Tibial artery (tissue), 4 donors: ENCODE measurements at regions not wholly inside any gene's neighbourhood (a gene's known extent, or its start where the extent isn't known, plus 50 kb on each side); places are given as distances from the start of the nearest gene placed in this dataset.

Experiments used
- DNase-seq, 2 donors: peaks; one replicate each; pipeline ENCODE4 v3.0.0-alpha.2; 2019
- H3K27ac ChIP-seq, 2 donors: fragments of 200-600 bp; sonication (generic) in 1 of 2; 1 replicate in 1 of 2; 2 replicates in 1 of 2; pipeline ENCODE4 v1.5.1; 2018 to 2019; ENCODE audit warnings: mild to moderate bottlenecking in 1 of 2
- H3K27me3 ChIP-seq, 2 donors: fragments of 200-600 bp; sonication (generic) in 1 of 2; one replicate each; pipeline versions ENCODE4 v1.5.1 to v1.6.0; 2016 to 2019
- H3K36me3 ChIP-seq, 3 donors: fragments of 200-600 bp; sonication (generic) in 2 of 3; one replicate each; pipeline ENCODE4 v1.5.1; 2016 to 2019; ENCODE audit warnings: mild to moderate bottlenecking in 2 of 3
- H3K4me1 ChIP-seq, 4 donors: fragments of 200-600 bp; sonication (generic) in 2 of 4; 1 replicate in 3 of 4; 2 replicates in 1 of 4; pipeline ENCODE4 v1.5.1; 2016 to 2019
- H3K4me3 ChIP-seq, 2 donors: fragments of 200-600 bp; sonication (generic) in 1 of 2; 1 replicate in 1 of 2; 2 replicates in 1 of 2; pipeline ENCODE4 v1.5.1; 2018 to 2019; ENCODE audit warnings: mild to moderate bottlenecking in 2 of 2
- H3K9me3 ChIP-seq, 3 donors: fragments of 200-600 bp; sonication (generic) in 1 of 3; one replicate each; pipeline ENCODE4 v1.5.1; 2016 to 2019
- intact Hi-C: fragments of 100-400 bp; cut with DNase I; formaldehyde crosslinking; loops from one replicate; pipeline ENCODE4 v1.15.0; 2023; ENCODE audit warnings: low total_unique reads
- TF ChIP-seq, protein P1 (sequence below), 2 experiments: fragments of 200-600 bp in 1 of 2; fragments of 450-650 bp in 1 of 2; IDR thresholded peaks; one replicate each; pipeline ENCODE4 v1.5.1; 2017 to 2019; ENCODE audit warnings: antibody characterized with exemption in 2 of 2, mild to moderate bottlenecking in 1 of 2, moderate library complexity in 1 of 2

DNA sequence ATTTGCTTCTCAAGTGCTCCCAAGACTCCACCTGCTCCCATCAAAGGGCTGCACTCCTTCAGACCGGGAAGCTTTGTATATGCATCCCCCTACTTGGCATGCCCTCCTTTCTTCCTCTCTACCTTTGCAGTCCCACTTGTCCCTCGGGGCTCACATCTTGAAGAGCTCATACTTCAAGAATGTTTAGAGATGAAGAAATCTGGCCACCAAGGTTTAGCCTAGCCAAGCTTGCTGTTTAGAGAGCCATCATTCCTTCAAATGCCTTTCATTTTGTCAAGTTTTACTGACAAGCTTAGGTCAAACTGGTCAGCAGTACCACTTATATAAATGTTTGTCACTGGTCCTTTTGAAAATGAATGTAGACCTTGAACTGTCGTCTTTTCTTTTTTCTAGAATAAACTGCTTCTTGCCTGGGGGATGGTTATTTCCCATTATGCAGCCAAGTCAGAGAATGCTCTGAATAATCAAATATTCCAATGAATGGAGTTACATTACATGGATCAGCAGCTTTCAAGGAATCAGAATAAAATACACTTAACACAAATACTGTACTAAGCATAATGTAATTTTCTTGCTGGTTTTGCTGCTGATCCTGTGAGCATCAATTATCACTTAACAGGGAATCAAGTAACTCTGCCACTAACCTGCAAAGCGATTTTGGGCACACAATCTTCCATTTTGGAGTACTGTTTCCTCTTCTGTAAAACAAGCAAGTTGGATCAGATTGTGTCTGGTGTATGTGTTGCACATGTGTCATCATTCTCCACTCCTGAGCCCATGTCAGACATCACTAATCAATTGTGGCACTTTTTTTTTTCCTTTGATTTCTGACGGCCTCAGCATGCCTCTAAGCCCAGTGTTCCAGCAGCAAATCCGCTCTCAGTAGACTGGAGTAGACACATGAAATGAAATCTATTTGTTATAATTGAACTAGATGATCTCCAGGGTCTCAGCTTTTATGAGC, 357.9 kb downstream of the PTEN start:
- Histone ChIP-seq H3K36me3 (no peaks in the 10 kb centered on the region), H3K4me1 (peaks cover 0 to 15% (median 0%) of the 10 kb centered on the region in 4 donors), H3K4me3 (no peak overlapping the region), H3K9me3 (no peaks in the 10 kb centered on the region), H3K27ac (no peak overlapping the region), H3K27me3 (no peaks in the 10 kb centered on the region)
- TF ChIP-seq, protein P1, sequence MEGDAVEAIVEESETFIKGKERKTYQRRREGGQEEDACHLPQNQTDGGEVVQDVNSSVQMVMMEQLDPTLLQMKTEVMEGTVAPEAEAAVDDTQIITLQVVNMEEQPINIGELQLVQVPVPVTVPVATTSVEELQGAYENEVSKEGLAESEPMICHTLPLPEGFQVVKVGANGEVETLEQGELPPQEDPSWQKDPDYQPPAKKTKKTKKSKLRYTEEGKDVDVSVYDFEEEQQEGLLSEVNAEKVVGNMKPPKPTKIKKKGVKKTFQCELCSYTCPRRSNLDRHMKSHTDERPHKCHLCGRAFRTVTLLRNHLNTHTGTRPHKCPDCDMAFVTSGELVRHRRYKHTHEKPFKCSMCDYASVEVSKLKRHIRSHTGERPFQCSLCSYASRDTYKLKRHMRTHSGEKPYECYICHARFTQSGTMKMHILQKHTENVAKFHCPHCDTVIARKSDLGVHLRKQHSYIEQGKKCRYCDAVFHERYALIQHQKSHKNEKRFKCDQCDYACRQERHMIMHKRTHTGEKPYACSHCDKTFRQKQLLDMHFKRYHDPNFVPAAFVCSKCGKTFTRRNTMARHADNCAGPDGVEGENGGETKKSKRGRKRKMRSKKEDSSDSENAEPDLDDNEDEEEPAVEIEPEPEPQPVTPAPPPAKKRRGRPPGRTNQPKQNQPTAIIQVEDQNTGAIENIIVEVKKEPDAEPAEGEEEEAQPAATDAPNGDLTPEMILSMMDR (IDR thresholded peaks at IDR 0.05), result no peak
- no peak for DNase-seq
- intact Hi-C loops, result no loop called here

DNA sequence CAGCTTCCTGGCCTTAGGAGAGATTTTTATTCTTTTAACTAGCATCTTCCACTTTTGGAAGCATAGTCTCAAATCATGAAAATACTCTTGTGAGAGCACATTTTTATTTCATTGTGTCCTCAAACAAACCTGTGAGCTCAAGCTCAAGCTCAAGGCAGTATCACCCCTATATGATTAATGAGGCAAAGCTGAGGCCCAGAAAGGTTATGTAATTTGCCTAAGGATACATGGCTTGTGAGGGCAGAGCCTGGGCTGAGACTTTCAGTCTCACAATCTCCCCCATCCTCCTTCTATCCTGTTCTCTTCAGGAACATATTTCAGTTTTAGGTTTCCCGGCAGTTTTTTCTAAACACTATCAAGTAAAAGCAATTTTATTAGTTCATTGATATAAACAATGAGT, 359.5 kb downstream of the PTEN start:
- TF ChIP-seq, protein P1 (IDR thresholded peaks at IDR 0.05), result no peak
- peaks cover 0 to 30% (median 11%) of the 10 kb centered on the region in 4 donors for H3K4me1 ChIP-seq
- intact Hi-C loops, result no loop called here
- no peak overlapping the region for H3K27ac ChIP-seq
- no peaks in the 10 kb centered on the region for H3K9me3 ChIP-seq
- H3K27me3 ChIP-seq, result no peaks in the 10 kb centered on the region
- no peak overlapping the region for H3K4me3 ChIP-seq
- H3K36me3 ChIP-seq, result no peaks in the 10 kb centered on the region
- DNase-seq, result no peak
